GM23338 (cell line): ENCODE measurements at regions not wholly inside any gene's neighbourhood (a gene's known extent, or its start where the extent isn't known, plus 50 kb on each side); places are given as distances from the start of the nearest gene placed in this dataset.

Source experiments
- ATAC-seq: fragments of 200-7000 bp; cut with Tn5 transposase; 3 replicates; pipeline ENCODE4 v1.9.1; 2020
- DNase-seq: peaks from one replicate; pipeline ENCODE4 v3.0.0-alpha.2; 2015; ENCODE audit warnings: low spot score
- H2AFZ ChIP-seq: fragments of 200-600 bp; sonication (generic); 2 replicates; pipeline ENCODE4 v1.8.0; 2016; ENCODE audit warnings: antibody characterized with exemption, mild to moderate bottlenecking, moderate library complexity
- H3F3A ChIP-seq: fragments of 200-600 bp; sonication (generic); replicated peaks from 2 replicates; pipeline ENCODE4 v1.8.0; 2017; ENCODE audit warnings: antibody characterized with exemption, mixed run types, low read depth
- H3K27ac ChIP-seq: fragments of 200-600 bp; sonication (generic); 2 replicates; pipeline ENCODE4 v1.6.1; 2016; ENCODE audit warnings: low read depth
- H3K27me3 ChIP-seq: fragments of 200-600 bp; sonication (generic); 2 replicates; pipeline ENCODE4 v1.8.0; 2016; ENCODE audit warnings: mild to moderate bottlenecking, mixed run types, moderate library complexity; ENCODE audit not compliant: insufficient read depth
- H3K36me3 ChIP-seq: fragments of 200-600 bp; sonication (generic); 2 replicates; pipeline ENCODE4 v1.8.0; 2016; ENCODE audit warnings: mild to moderate bottlenecking; ENCODE audit not compliant: insufficient read depth
- H3K4me1 ChIP-seq: fragments of 200-600 bp; sonication (generic); 2 replicates; pipeline ENCODE4 v1.8.0; 2016; ENCODE audit warnings: mild to moderate bottlenecking, moderate library complexity; ENCODE audit not compliant: insufficient read depth
- H3K4me2 ChIP-seq: fragments of 200-600 bp; sonication (generic); 2 replicates; pipeline ENCODE4 v1.7.1; 2017; ENCODE audit warnings: mixed run types
- H3K4me3 ChIP-seq: fragments of 200-600 bp; sonication (generic); 2 replicates; pipeline ENCODE4 v1.6.1; 2016; ENCODE audit warnings: mixed run types
- H3K79me2 ChIP-seq: fragments of 200-600 bp; sonication (generic); replicated peaks from 2 replicates; pipeline ENCODE4 v1.8.0; 2017; ENCODE audit warnings: mild to moderate bottlenecking; ENCODE audit not compliant: insufficient read depth
- H3K9me2 ChIP-seq: fragments of 200-600 bp; sonication (generic); 2 replicates; pipeline ENCODE4 v1.8.0; 2017; ENCODE audit not compliant: insufficient read depth
- H4K20me1 ChIP-seq: fragments of 200-600 bp; sonication (generic); replicated peaks from 2 replicates; pipeline ENCODE4 v1.8.0; 2017; ENCODE audit warnings: mild to moderate bottlenecking; ENCODE audit not compliant: insufficient read depth
- H3K27ac Mint-ChIP-seq: 2 replicates; pipeline ENCODE4 v1.8.0; 2020; ENCODE audit warnings: inconsistent platforms, mild to moderate bottlenecking, moderate library complexity, mixed read lengths
- H3K27me3 Mint-ChIP-seq: 3 replicates; pipeline ENCODE4 v1.8.0; 2022; ENCODE audit warnings: low read depth, mild to moderate bottlenecking, moderate library complexity, mixed read lengths, inconsistent platforms; ENCODE audit not compliant: insufficient read depth, poor library complexity
- H3K36me3 Mint-ChIP-seq: 3 replicates; pipeline ENCODE4 v1.8.0; 2021; ENCODE audit warnings: low read depth, mild to moderate bottlenecking, inconsistent platforms, moderate library complexity, mixed read lengths
- H3K4me1 Mint-ChIP-seq: 3 replicates; pipeline ENCODE4 v1.8.0; 2020; ENCODE audit warnings: mild to moderate bottlenecking, inconsistent platforms, mixed read lengths
- H3K4me3 Mint-ChIP-seq: 3 replicates; pipeline ENCODE4 v1.8.0; 2021; ENCODE audit warnings: moderate library complexity, mild to moderate bottlenecking, inconsistent platforms, mixed read lengths
- H3K9me3 Mint-ChIP-seq: 3 replicates; pipeline ENCODE4 v1.8.0; 2020; ENCODE audit warnings: moderate library complexity, mild to moderate bottlenecking, inconsistent platforms, mixed read lengths
- CREB1 ChIP-seq: fragments of 250-450 bp; sonication (Bioruptor Pico); IDR thresholded peaks from 2 replicates; pipeline ENCODE4 v1.5.0; 2020; ENCODE audit warnings: low read depth, mild to moderate bottlenecking, moderate library complexity
- EZH2 ChIP-seq: fragments of 200-600 bp; sonication (generic); IDR thresholded peaks from one replicate; pipeline ENCODE4 v1.8.0; 2017; ENCODE audit warnings: antibody characterized with exemption, mild to moderate bottlenecking, low read depth; ENCODE audit not compliant: unreplicated experiment
- EZH2phosphoT487 ChIP-seq: fragments of 200-600 bp; sonication (generic); IDR thresholded peaks from one replicate; pipeline ENCODE4 v1.8.1; 2018; ENCODE audit warnings: antibody characterized with exemption; ENCODE audit not compliant: unreplicated experiment
- JUNB ChIP-seq: IDR thresholded peaks from one replicate; pipeline ENCODE4 v1.6.1; 2016; ENCODE audit warnings: antibody characterized with exemption; ENCODE audit not compliant: unreplicated experiment
- NANOG ChIP-seq: IDR thresholded peaks from 2 replicates; pipeline ENCODE4 v1.6.1; 2016; ENCODE audit warnings: antibody characterized with exemption, borderline replicate concordance
- POLR2AphosphoS5 ChIP-seq: IDR thresholded peaks from 2 replicates; pipeline ENCODE4 v1.6.1; 2016; ENCODE audit warnings: antibody characterized with exemption, low read depth
- STAT1 ChIP-seq: IDR thresholded peaks from one replicate; pipeline ENCODE4 v1.6.1; 2016; ENCODE audit warnings: antibody characterized with exemption; ENCODE audit not compliant: unreplicated experiment
- ZNF114 ChIP-seq: fragments of 250-450 bp; sonication (Bioruptor Pico); IDR thresholded peaks from 2 replicates; pipeline ENCODE4 v1.5.0; 2020; ENCODE audit warnings: mild to moderate bottlenecking, moderate library complexity
- ZNF331 ChIP-seq: fragments of 250-450 bp; sonication (Bioruptor Pico); IDR thresholded peaks from 2 replicates; pipeline ENCODE4 v1.5.0; 2020; ENCODE audit warnings: low read depth, mild to moderate bottlenecking, moderate library complexity
- TF ChIP-seq, protein P1 (sequence below), 2 experiments: fragments of 200-600 bp in 1 of 2; sonication (generic) in 1 of 2; conservative IDR thresholded peaks; 2 replicates each; pipeline versions ENCODE4 v1.5.1 to v1.6.1; 2016 to 2017; ENCODE audit warnings: antibody characterized with exemption in 2 of 2, low read depth in 2 of 2, mild to moderate bottlenecking in 2 of 2, moderate library complexity in 1 of 2
- TF ChIP-seq, protein P2 (sequence below): IDR thresholded peaks from 2 replicates; pipeline ENCODE4 v1.6.1; 2016; ENCODE audit warnings: antibody characterized with exemption
- TF ChIP-seq, protein P3 (sequence below): IDR thresholded peaks from one replicate; pipeline ENCODE4 v1.6.1; 2018; ENCODE audit warnings: antibody characterized with exemption; ENCODE audit not compliant: unreplicated experiment
- TF ChIP-seq, protein P4 (sequence below): fragments of 250-450 bp; sonication (Bioruptor Pico); IDR thresholded peaks from 2 replicates; pipeline ENCODE4 v1.5.0; 2020; ENCODE audit warnings: mild to moderate bottlenecking, moderate library complexity

DNA sequence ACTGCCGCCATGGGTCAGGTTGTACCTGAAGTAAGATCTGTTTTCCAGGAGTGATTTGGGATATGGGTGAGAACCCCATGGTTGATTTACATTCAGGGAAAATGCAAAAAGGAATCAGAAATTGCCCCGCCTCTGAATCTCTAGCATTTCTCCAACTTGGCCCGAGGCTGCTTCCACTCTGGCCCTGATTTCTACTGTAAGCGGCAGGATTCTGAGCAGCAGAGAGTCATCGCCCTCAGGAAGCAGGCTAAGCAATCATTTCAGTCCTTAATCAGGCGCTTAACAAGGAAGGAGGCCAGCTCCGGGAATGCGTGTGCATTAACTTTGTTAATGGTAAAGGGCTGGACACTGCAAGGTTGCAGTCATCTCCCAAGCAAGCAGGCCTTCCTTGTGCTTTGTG is 88.5 kb upstream of the DHX15 start:
- Mint-ChIP-seq H3K4me3 (no peak overlapping the region), H3K4me1 (no peaks in the 10 kb centered on the region; the same call in 2 of the 3 replicates), H3K27me3 (peaks cover 1% of the 10 kb centered on the region), H3K9me3 (peaks cover 22% of the 10 kb centered on the region), H3K36me3 (peaks cover 17% of the 10 kb centered on the region), H3K27ac (no peak overlapping the region)
- ATAC-seq: no peak
- Histone ChIP-seq H3K36me3 (no peaks in the 10 kb centered on the region; the same call in 1 of the 2 replicates), H4K20me1 (no peaks in the 10 kb centered on the region), H3K4me2 (no peak overlapping the region), H3K27me3 (no peaks in the 10 kb centered on the region), H3K27ac (no peak overlapping the region), H3F3A (0 out of 2 replicates have a peak, but pooled peaks cover 2% of the 10 kb centered on the region), H2AFZ (no peak overlapping the region), H3K9me2 (peaks cover 6% of the 10 kb centered on the region; the same call in 1 of the 2 replicates), H3K79me2 (no peaks in the 10 kb centered on the region), H3K4me3 (no peak overlapping the region), H3K4me1 (no peaks in the 10 kb centered on the region)
- DNase-seq: no peak
- TF ChIP-seq POLR2AphosphoS5 (no peak), NANOG (no peak), EZH2 (no peak), STAT1 (no peak), JUNB (no peak), CREB1 (CRISPR knock-in tag) (no peak), ZNF114 (CRISPR knock-in tag) (no peak), ZNF331 (no peak), EZH2phosphoT487 (no peak)
- TF ChIP-seq, protein P1, sequence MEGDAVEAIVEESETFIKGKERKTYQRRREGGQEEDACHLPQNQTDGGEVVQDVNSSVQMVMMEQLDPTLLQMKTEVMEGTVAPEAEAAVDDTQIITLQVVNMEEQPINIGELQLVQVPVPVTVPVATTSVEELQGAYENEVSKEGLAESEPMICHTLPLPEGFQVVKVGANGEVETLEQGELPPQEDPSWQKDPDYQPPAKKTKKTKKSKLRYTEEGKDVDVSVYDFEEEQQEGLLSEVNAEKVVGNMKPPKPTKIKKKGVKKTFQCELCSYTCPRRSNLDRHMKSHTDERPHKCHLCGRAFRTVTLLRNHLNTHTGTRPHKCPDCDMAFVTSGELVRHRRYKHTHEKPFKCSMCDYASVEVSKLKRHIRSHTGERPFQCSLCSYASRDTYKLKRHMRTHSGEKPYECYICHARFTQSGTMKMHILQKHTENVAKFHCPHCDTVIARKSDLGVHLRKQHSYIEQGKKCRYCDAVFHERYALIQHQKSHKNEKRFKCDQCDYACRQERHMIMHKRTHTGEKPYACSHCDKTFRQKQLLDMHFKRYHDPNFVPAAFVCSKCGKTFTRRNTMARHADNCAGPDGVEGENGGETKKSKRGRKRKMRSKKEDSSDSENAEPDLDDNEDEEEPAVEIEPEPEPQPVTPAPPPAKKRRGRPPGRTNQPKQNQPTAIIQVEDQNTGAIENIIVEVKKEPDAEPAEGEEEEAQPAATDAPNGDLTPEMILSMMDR (conservative IDR thresholded peaks at IDR 0.05; ENCODE audit: low read depth in 2 of 2): no peak
- TF ChIP-seq, protein P2, sequence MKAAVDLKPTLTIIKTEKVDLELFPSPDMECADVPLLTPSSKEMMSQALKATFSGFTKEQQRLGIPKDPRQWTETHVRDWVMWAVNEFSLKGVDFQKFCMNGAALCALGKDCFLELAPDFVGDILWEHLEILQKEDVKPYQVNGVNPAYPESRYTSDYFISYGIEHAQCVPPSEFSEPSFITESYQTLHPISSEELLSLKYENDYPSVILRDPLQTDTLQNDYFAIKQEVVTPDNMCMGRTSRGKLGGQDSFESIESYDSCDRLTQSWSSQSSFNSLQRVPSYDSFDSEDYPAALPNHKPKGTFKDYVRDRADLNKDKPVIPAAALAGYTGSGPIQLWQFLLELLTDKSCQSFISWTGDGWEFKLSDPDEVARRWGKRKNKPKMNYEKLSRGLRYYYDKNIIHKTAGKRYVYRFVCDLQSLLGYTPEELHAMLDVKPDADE: no peak
- TF ChIP-seq, protein P3, sequence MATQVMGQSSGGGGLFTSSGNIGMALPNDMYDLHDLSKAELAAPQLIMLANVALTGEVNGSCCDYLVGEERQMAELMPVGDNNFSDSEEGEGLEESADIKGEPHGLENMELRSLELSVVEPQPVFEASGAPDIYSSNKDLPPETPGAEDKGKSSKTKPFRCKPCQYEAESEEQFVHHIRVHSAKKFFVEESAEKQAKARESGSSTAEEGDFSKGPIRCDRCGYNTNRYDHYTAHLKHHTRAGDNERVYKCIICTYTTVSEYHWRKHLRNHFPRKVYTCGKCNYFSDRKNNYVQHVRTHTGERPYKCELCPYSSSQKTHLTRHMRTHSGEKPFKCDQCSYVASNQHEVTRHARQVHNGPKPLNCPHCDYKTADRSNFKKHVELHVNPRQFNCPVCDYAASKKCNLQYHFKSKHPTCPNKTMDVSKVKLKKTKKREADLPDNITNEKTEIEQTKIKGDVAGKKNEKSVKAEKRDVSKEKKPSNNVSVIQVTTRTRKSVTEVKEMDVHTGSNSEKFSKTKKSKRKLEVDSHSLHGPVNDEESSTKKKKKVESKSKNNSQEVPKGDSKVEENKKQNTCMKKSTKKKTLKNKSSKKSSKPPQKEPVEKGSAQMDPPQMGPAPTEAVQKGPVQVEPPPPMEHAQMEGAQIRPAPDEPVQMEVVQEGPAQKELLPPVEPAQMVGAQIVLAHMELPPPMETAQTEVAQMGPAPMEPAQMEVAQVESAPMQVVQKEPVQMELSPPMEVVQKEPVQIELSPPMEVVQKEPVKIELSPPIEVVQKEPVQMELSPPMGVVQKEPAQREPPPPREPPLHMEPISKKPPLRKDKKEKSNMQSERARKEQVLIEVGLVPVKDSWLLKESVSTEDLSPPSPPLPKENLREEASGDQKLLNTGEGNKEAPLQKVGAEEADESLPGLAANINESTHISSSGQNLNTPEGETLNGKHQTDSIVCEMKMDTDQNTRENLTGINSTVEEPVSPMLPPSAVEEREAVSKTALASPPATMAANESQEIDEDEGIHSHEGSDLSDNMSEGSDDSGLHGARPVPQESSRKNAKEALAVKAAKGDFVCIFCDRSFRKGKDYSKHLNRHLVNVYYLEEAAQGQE: no peak
- TF ChIP-seq, protein P4, sequence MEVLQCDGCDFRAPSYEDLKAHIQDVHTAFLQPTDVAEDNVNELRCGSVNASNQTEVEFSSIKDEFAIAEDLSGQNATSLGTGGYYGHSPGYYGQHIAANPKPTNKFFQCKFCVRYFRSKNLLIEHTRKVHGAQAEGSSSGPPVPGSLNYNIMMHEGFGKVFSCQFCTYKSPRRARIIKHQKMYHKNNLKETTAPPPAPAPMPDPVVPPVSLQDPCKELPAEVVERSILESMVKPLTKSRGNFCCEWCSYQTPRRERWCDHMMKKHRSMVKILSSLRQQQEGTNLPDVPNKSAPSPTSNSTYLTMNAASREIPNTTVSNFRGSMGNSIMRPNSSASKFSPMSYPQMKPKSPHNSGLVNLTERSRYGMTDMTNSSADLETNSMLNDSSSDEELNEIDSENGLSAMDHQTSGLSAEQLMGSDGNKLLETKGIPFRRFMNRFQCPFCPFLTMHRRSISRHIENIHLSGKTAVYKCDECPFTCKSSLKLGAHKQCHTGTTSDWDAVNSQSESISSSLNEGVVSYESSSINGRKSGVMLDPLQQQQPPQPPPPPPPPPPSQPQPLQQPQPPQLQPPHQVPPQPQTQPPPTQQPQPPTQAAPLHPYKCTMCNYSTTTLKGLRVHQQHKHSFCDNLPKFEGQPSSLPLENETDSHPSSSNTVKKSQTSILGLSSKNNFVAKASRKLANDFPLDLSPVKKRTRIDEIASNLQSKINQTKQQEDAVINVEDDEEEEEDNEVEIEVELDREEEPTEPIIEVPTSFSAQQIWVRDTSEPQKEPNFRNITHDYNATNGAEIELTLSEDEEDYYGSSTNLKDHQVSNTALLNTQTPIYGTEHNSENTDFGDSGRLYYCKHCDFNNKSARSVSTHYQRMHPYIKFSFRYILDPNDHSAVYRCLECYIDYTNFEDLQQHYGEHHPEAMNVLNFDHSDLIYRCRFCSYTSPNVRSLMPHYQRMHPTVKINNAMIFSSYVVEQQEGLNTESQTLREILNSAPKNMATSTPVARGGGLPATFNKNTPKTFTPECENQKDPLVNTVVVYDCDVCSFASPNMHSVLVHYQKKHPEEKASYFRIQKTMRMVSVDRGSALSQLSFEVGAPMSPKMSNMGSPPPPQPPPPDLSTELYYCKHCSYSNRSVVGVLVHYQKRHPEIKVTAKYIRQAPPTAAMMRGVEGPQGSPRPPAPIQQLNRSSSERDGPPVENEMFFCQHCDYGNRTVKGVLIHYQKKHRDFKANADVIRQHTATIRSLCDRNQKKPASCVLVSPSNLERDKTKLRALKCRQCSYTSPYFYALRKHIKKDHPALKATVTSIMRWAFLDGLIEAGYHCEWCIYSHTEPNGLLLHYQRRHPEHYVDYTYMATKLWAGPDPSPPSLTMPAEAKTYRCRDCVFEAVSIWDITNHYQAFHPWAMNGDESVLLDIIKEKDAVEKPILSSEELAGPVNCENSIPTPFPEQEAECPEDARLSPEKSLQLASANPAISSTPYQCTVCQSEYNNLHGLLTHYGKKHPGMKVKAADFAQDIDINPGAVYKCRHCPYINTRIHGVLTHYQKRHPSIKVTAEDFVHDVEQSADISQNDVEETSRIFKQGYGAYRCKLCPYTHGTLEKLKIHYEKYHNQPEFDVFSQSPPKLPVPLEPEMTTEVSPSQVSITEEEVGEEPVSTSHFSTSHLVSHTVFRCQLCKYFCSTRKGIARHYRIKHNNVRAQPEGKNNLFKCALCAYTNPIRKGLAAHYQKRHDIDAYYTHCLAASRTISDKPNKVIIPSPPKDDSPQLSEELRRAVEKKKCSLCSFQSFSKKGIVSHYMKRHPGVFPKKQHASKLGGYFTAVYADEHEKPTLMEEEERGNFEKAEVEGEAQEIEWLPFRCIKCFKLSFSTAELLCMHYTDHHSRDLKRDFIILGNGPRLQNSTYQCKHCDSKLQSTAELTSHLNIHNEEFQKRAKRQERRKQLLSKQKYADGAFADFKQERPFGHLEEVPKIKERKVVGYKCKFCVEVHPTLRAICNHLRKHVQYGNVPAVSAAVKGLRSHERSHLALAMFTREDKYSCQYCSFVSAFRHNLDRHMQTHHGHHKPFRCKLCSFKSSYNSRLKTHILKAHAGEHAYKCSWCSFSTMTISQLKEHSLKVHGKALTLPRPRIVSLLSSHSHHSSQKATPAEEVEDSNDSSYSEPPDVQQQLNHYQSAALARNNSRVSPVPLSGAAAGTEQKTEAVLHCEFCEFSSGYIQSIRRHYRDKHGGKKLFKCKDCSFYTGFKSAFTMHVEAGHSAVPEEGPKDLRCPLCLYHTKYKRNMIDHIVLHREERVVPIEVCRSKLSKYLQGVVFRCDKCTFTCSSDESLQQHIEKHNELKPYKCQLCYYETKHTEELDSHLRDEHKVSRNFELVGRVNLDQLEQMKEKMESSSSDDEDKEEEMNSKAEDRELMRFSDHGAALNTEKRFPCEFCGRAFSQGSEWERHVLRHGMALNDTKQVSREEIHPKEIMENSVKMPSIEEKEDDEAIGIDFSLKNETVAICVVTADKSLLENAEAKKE (CRISPR knock-in tag): no peak
